Fibroblast of lung (primary cell): ENCODE measurements at regions not wholly inside any gene's neighbourhood (a gene's known extent, or its start where the extent isn't known, plus 50 kb on each side); places are given as distances from the start of the nearest gene placed in this dataset.

Experiments
- CTCF ChIP-seq, 2 donors: IDR thresholded peaks in 1 of 2; conservative IDR thresholded peaks in 1 of 2; 1 replicate in 1 of 2; 2 replicates in 1 of 2; pipeline ENCODE4 v1.5.1; 2011 to 2012; ENCODE audit warnings: low read length in 2 of 2, control low read depth in 1 of 2, inconsistent platforms in 1 of 2, low read depth in 1 of 2, mild to moderate bottlenecking in 1 of 2
- EZH2 ChIP-seq: IDR thresholded peaks from 2 replicates; pipeline ENCODE4 v1.5.1; 2012; ENCODE audit warnings: low read length, control low read depth, mild to moderate bottlenecking; ENCODE audit errors: missing control alignments

GRCh38 chr7:13057462-13058200 lies 370.2 kb downstream of the ARL4A start:
- TF ChIP-seq CTCF (conservative IDR thresholded peaks at IDR 0.05 in 1 of 2, IDR thresholded peaks at IDR 0.05 in 1 of 2; ENCODE audit: low read depth in 1 of 2, low read length in 2 of 2) (no peak), EZH2 (no peak)
